ENCODE measurements at regions not wholly inside any gene's neighbourhood (a gene's known extent, or its start where the extent isn't known, plus 50 kb on each side); places are given as distances from the start of the nearest gene placed in this dataset.

- TF ChIP-seq CTCF (conservative IDR thresholded peaks at IDR 0.05; ENCODE audit: low read depth, low read length) (no peak), EZH2 (IDR thresholded peaks at IDR 0.05; ENCODE audit: borderline replicate concordance, low read depth, low read length, poor library complexity, severe bottlenecking) (no peak)
These were observed 378.9 kb upstream of the HNRNPA3 start for GRCh38 chr2:176833671-176834070.
